H9 (cell line): ENCODE measurements at regions not wholly inside any gene's neighbourhood (a gene's known extent, or its start where the extent isn't known, plus 50 kb on each side); places are given as distances from the start of the nearest gene placed in this dataset.
A peak's percentile ranks its signal among the peaks of the same experiment; 100 is the strongest.

ENCODE experiments used
- DNase-seq: peaks from one replicate; pipeline ENCODE4 v3.0.0-alpha.2; 2017
- H2AFZ ChIP-seq: one replicate; pipeline ENCODE4 v1.6.1; 2013; ENCODE audit warnings: mild to moderate bottlenecking, low read length, control low read depth, moderate library complexity
- H2AK5ac ChIP-seq: 2 replicates; pipeline ENCODE4 v1.6.1; 2013; ENCODE audit warnings: low read length, control low read depth, mixed read lengths; ENCODE audit not compliant: insufficient read length
- H2BK120ac ChIP-seq: one replicate; pipeline ENCODE4 v1.6.1; 2013; ENCODE audit warnings: low read depth, mild to moderate bottlenecking, low read length, control low read depth, inconsistent platforms; ENCODE audit not compliant: poor library complexity, severe bottlenecking
- H2BK12ac ChIP-seq: 2 replicates; pipeline ENCODE4 v1.6.1; 2013; ENCODE audit warnings: low read length, control low read depth, mixed read lengths, low read depth; ENCODE audit not compliant: insufficient read length
- H2BK15ac ChIP-seq: 2 replicates; pipeline ENCODE4 v1.6.1; 2013; ENCODE audit warnings: low read depth, low read length, control low read depth
- H2BK20ac ChIP-seq: one replicate; pipeline ENCODE4 v1.6.1; 2013; ENCODE audit warnings: low read depth, mild to moderate bottlenecking, low read length, control low read depth, inconsistent platforms; ENCODE audit not compliant: poor library complexity, severe bottlenecking
- H2BK5ac ChIP-seq: 2 replicates; pipeline ENCODE4 v1.6.1; 2013; ENCODE audit warnings: low read length, control low read depth, mixed read lengths; ENCODE audit not compliant: insufficient read length
- H3K14ac ChIP-seq: 2 replicates; pipeline ENCODE4 v1.6.1; 2013; ENCODE audit warnings: low read length, control low read depth; ENCODE audit not compliant: insufficient read depth
- H3K18ac ChIP-seq: 2 replicates; pipeline ENCODE4 v1.6.1; 2013; ENCODE audit warnings: low read depth, mild to moderate bottlenecking, mixed read lengths, low read length, control low read depth; ENCODE audit not compliant: insufficient read length
- H3K23ac ChIP-seq: 2 replicates; pipeline ENCODE4 v1.6.1; 2013; ENCODE audit warnings: low read length, control low read depth, mixed read lengths, low read depth; ENCODE audit not compliant: insufficient read length
- H3K23me2 ChIP-seq: 2 replicates; pipeline ENCODE4 v1.6.1; 2013; ENCODE audit warnings: low read depth, mild to moderate bottlenecking, mixed read lengths, low read length, control low read depth; ENCODE audit not compliant: insufficient read length, poor library complexity, severe bottlenecking
- H3K27ac ChIP-seq: 2 replicates; pipeline ENCODE4 v1.5.1; 2013; ENCODE audit warnings: low read length, control low read depth, mixed read lengths, low read depth; ENCODE audit not compliant: insufficient read length
- H3K27me3 ChIP-seq: 2 replicates; pipeline ENCODE4 v1.6.1; 2013; ENCODE audit warnings: low read length, control low read depth, inconsistent platforms; ENCODE audit not compliant: insufficient read depth
- H3K4ac ChIP-seq: 2 replicates; pipeline ENCODE4 v1.6.1; 2013; ENCODE audit warnings: low read depth, mild to moderate bottlenecking, control low read depth, inconsistent platforms, low read length, moderate library complexity
- H3K4me1 ChIP-seq: 2 replicates; pipeline ENCODE4 v1.6.1; 2013; ENCODE audit warnings: low read length, control low read depth, inconsistent platforms; ENCODE audit not compliant: insufficient read depth
- H3K4me2 ChIP-seq: 2 replicates; pipeline ENCODE4 v1.6.1; 2013; ENCODE audit warnings: low read length, control low read depth, mixed read lengths; ENCODE audit not compliant: insufficient read length, insufficient read depth
- H3K56ac ChIP-seq: 2 replicates; pipeline ENCODE4 v1.6.1; 2013; ENCODE audit warnings: low read depth, mild to moderate bottlenecking, mixed read lengths, low read length, control low read depth; ENCODE audit not compliant: insufficient read length
- H3K79me1 ChIP-seq: 2 replicates; pipeline ENCODE4 v1.6.1; 2013; ENCODE audit warnings: low read depth, mild to moderate bottlenecking, moderate library complexity, low read length, control low read depth, inconsistent platforms; ENCODE audit not compliant: insufficient read depth, poor library complexity, severe bottlenecking
- H3K79me2 ChIP-seq: 2 replicates; pipeline ENCODE4 v1.6.1; 2013; ENCODE audit warnings: low read length, control low read depth, inconsistent platforms; ENCODE audit not compliant: insufficient read depth
- H3K9ac ChIP-seq: 2 replicates; pipeline ENCODE4 v1.6.1; 2013; ENCODE audit warnings: low read length, control low read depth, mixed read lengths; ENCODE audit not compliant: insufficient read length; ENCODE audit errors: extremely low read depth
- H3K9me3 ChIP-seq: one replicate; pipeline ENCODE4 v1.6.1; 2013; ENCODE audit warnings: low read depth, low read length, inconsistent platforms; ENCODE audit not compliant: control insufficient read depth
- H3T11ph ChIP-seq: one replicate; pipeline ENCODE4 v1.6.1; 2013; ENCODE audit warnings: mild to moderate bottlenecking, low read length, control low read depth, inconsistent platforms
- H4K20me1 ChIP-seq: one replicate; pipeline ENCODE4 v1.6.1; 2013; ENCODE audit not compliant: control insufficient read depth, insufficient read length, insufficient read depth
- H4K5ac ChIP-seq: 2 replicates; pipeline ENCODE4 v1.6.1; 2013; ENCODE audit warnings: low read depth, mild to moderate bottlenecking, mixed read lengths, low read length, control low read depth; ENCODE audit not compliant: insufficient read length
- H4K8ac ChIP-seq: replicated peaks from 2 replicates; pipeline ENCODE4 v1.6.1; 2013; ENCODE audit warnings: low read length, control low read depth, mixed read lengths, low read depth; ENCODE audit not compliant: insufficient read length
- H4K91ac ChIP-seq: 2 replicates; pipeline ENCODE4 v1.6.1; 2013; ENCODE audit warnings: low read depth, mild to moderate bottlenecking, moderate library complexity, mixed read lengths, low read length, control low read depth; ENCODE audit not compliant: insufficient read length
- H3K27ac Mint-ChIP-seq, 3 experiments: 2 replicates in 2 of 3; 3 replicates in 1 of 3; pipeline ENCODE4 v1.8.0; 2020 to 2021; ENCODE audit warnings: mixed read lengths in 3 of 3, mild to moderate bottlenecking in 1 of 3, moderate library complexity in 1 of 3
- H3K27me3 Mint-ChIP-seq: 2 replicates; pipeline ENCODE4 v1.8.0; 2021; ENCODE audit warnings: low read depth, mild to moderate bottlenecking, moderate library complexity, mixed read lengths
- H3K36me3 Mint-ChIP-seq, 3 experiments: 2 replicates in 2 of 3; 3 replicates in 1 of 3; pipeline ENCODE4 v1.8.0; 2020 to 2021; ENCODE audit warnings: low read depth in 3 of 3, mixed read lengths in 3 of 3; ENCODE audit not compliant: insufficient read depth in 1 of 3
- H3K4me1 Mint-ChIP-seq, 2 experiments: 2 replicates each; pipeline ENCODE4 v1.8.0; 2020; ENCODE audit warnings: mixed read lengths in 2 of 2
- H3K4me3 Mint-ChIP-seq, 2 experiments: 2 replicates in 1 of 2; 3 replicates in 1 of 2; pipeline ENCODE4 v1.8.0; 2020 to 2021; ENCODE audit warnings: mild to moderate bottlenecking in 2 of 2, mixed read lengths in 2 of 2, moderate library complexity in 1 of 2
- H3K9me3 Mint-ChIP-seq, 2 experiments: 2 replicates in 1 of 2; 3 replicates in 1 of 2; pipeline ENCODE4 v1.8.0; 2020; ENCODE audit warnings: mild to moderate bottlenecking in 2 of 2, mixed read lengths in 2 of 2, moderate library complexity in 1 of 2
- CTCF ChIP-seq: fragments of 200-600 bp; sonication (generic); conservative IDR thresholded peaks from 3 replicates; pipeline ENCODE4 v1.8.0; 2021; ENCODE audit warnings: antibody characterized with exemption, mild to moderate bottlenecking
- WGBS: extraction: QIAGEN DNeasy Blood & Tissue Kit; methylation state at CpG from one replicate; pipeline ENCODE4 v1.1.7; 2013; ENCODE audit warnings: missing lambda C conversion rate, low lambda C conversion rate, mixed read lengths; ENCODE audit not compliant: insufficient read length; ENCODE audit errors: extremely low coverage; 5-methylcytosine and 5-hydroxymethylcytosine counted together

- H4K8ac ChIP-seq: no peak overlapping the region
- no CpG with 5 or more reads among the region's 5 CpGs for WGBS
- no peaks in the 10 kb centered on the region for H3K9me3 ChIP-seq
- no peak overlapping the region for H3K4ac ChIP-seq
- no peaks in the 10 kb centered on the region for H3K79me2 ChIP-seq
- H2BK15ac ChIP-seq: no peak overlapping the region
- Mint-ChIP-seq H3K4me3 (peak overlapping the region; percentile 66 to 70), H3K9me3 (no peaks in the 10 kb centered on the region; a peak in 1 of 5 replicates), H3K36me3 (no peaks in the 10 kb centered on the region; a peak in 1 of 7 replicates), H3K27me3 (no peaks in the 10 kb centered on the region), H3K4me1 (peaks cover 12 to 16% of the 10 kb centered on the region in 2 experiments), H3K27ac (peak overlapping the region in 2 of 3 experiments; percentile 85 to 95; a peak in 5 of 7 replicates)
- H2BK5ac ChIP-seq: no peak overlapping the region
- no peak overlapping the region for H3K56ac ChIP-seq
- no peak overlapping the region for H4K5ac ChIP-seq
- peak overlapping the region; percentile 75 for H3K4me2 ChIP-seq
- H3T11ph ChIP-seq: no peak overlapping the region
- no peaks in the 10 kb centered on the region for H4K20me1 ChIP-seq
- no peak overlapping the region for H2AFZ ChIP-seq
- H2BK120ac ChIP-seq: no peak overlapping the region
- H3K79me1 ChIP-seq: no peaks in the 10 kb centered on the region
- H3K18ac ChIP-seq: no peak overlapping the region
- peak overlapping the region; percentile 16 for H3K9ac ChIP-seq
- no peaks in the 10 kb centered on the region for H3K4me1 ChIP-seq
- DNase-seq: no peak
- H2BK12ac ChIP-seq: no peak overlapping the region
- H2BK20ac ChIP-seq: no peak overlapping the region
- no peak for TF ChIP-seq CTCF
- peak overlapping the region; percentile 2 for H3K27ac ChIP-seq
- 0 out of 2 replicates have a peak overlapping the region, but pooled peaks have one; percentile 55 for H3K14ac ChIP-seq
- no peaks in the 10 kb centered on the region for H3K23me2 ChIP-seq
- H4K91ac ChIP-seq: no peak overlapping the region
- no peak overlapping the region for H2AK5ac ChIP-seq
- H3K23ac ChIP-seq: no peak overlapping the region
- no peaks in the 10 kb centered on the region for H3K27me3 ChIP-seq
Measured at GRCh38 chr4:184548316-184548647, 73.9 kb upstream of the IRF2 start.
